ENCODE measurements at regions not wholly inside any gene's neighbourhood (a gene's known extent, or its start where the extent isn't known, plus 50 kb on each side); places are given as distances from the start of the nearest gene placed in this dataset.

GRCh38 chr11:19501631-19502030 lies 211.0 kb upstream of the NAV2 start:
- TF ChIP-seq CTCF (IDR thresholded peaks at IDR 0.05; ENCODE audit: borderline replicate concordance, extremely low read depth, low read length, poor library complexity, severe bottlenecking) (no peak), EZH2 (IDR thresholded peaks at IDR 0.05; ENCODE audit: borderline replicate concordance, low read depth, low read length, severe bottlenecking) (no peak)
